ENCODE measurements at regions not wholly inside any gene's neighbourhood (a gene's known extent, or its start where the extent isn't known, plus 50 kb on each side); places are given as distances from the start of the nearest gene placed in this dataset.

GRCh38 chr21:14753466-14754258 lies 207.5 kb upstream of the SAMSN1 start (continued):
- no peak for TF ChIP-seq FOS (IDR thresholded peaks at IDR 0.05; ENCODE audit: borderline replicate concordance, extremely low read depth, insufficient read length)
- TF ChIP-seq BACH1 (IDR thresholded peaks at IDR 0.05; ENCODE audit: borderline replicate concordance), result no peak
- TF ChIP-seq POLR2AphosphoS5 (IDR thresholded peaks at IDR 0.05; ENCODE audit: low read length), result no peak
- no peak for TF ChIP-seq EGR1 (IDR thresholded peaks at IDR 0.05; ENCODE audit: borderline replicate concordance in 1 of 2, low read depth in 2 of 2, low read length in 2 of 2)
- TF ChIP-seq ATF3 (IDR thresholded peaks at IDR 0.05; ENCODE audit: borderline replicate concordance, extremely low read depth, low read depth, low read length), result no peak
- TF ChIP-seq SMC3 (IDR thresholded peaks at IDR 0.05; ENCODE audit: borderline replicate concordance, low read length), result no peak

- Histone ChIP-seq H3K9me3 (replicated peaks; ENCODE audit: control insufficient read depth, insufficient read depth, low read length) (no peaks in the 10 kb centered on the region; the same call in 2 of the 3 replicates), H3K9ac (ENCODE audit: control insufficient read depth, insufficient read depth, low read length) (no peak overlapping the region), H4K20me1 (ENCODE audit: control insufficient read depth, insufficient read depth) (no peaks in the 10 kb centered on the region), H2AFZ (ENCODE audit: control insufficient read depth, low read depth, low read length) (no peak overlapping the region), H3K4me1 (ENCODE audit: control insufficient read depth, insufficient read depth, low read length) (0 out of 2 replicates have a peak, but pooled peaks cover 3% of the 10 kb centered on the region), H3K4me3 (no peak overlapping the region), H3K27me3 (replicated peaks in 1 of 2; ENCODE audit: control insufficient read depth in 2 of 2, insufficient read depth in 2 of 2, low read length in 1 of 2) (no peaks in the 10 kb centered on the region), H3K36me3 (ENCODE audit: control insufficient read depth in 2 of 2, insufficient read depth in 2 of 2, low read length in 1 of 2) (no peaks in the 10 kb centered on the region), H3K27ac (ENCODE audit: control insufficient read depth, insufficient read depth) (no peak overlapping the region), H3K79me2 (ENCODE audit: control insufficient read depth, insufficient read depth, low read length) (no peaks in the 10 kb centered on the region), H3K4me2 (ENCODE audit: control insufficient read depth, insufficient read depth) (no peak overlapping the region)
- POLR2A ChIA-PET, result no interaction called here
- TF ChIP-seq SMARCA5 (IDR thresholded peaks at IDR 0.05) (no peak), CHD4 (IDR thresholded peaks at IDR 0.05) (no peak), RCOR1 (conservative IDR thresholded peaks at IDR 0.05; ENCODE audit: low read depth, low read length) (no peak), POLR2AphosphoS5 (IDR thresholded peaks at IDR 0.05; ENCODE audit: low read length) (no peak), BCLAF1 (IDR thresholded peaks at IDR 0.05) (no peak), KAT2A (conservative IDR thresholded peaks at IDR 0.05; ENCODE audit: control insufficient read depth, low read depth, low read length) (no peak), BCL3 (IDR thresholded peaks at IDR 0.05; ENCODE audit: borderline replicate concordance, insufficient read depth, low read depth, low read length, poor library complexity, severe bottlenecking) (no peak), NKRF (conservative IDR thresholded peaks at IDR 0.05) (no peak), EED (IDR thresholded peaks at IDR 0.05; ENCODE audit: low read depth) (no peak), BHLHE40 (IDR thresholded peaks at IDR 0.05; ENCODE audit: borderline replicate concordance in 1 of 2, low read depth in 2 of 2, low read length in 1 of 2) (no peak), RAD21 (IDR thresholded peaks at IDR 0.05; ENCODE audit: insufficient read depth, low read depth, low read length) (no peak)
- no peak for ATAC-seq
- RAD21 ChIA-PET (ENCODE audit: unreplicated experiment), result interaction anchor here (1.6 kb wide), 1 partner anchor 10 kb away, joined by 3 read pairs; no protein-coding TSS in a partner anchor
- DNase-seq (ENCODE audit: low read depth, low spot score), result no peak
- BruUV-seq (replicated peaks), result no TSS peak
- intact Hi-C loops (cut with micrococcal nuclease; ENCODE audit: unreplicated experiment) (no loop called here), in situ Hi-C loops (cut with MboI) (no loop called here)
- CTCF ChIA-PET, result interaction anchor here (1.0 kb wide), 1 partner anchor 26 kb away, joined by 3 read pairs; no protein-coding TSS in a partner anchor
- SMC1A ChIA-PET (ENCODE audit: uncharacterized antibody, unreplicated experiment), result no interaction called here
- FAIRE-seq, result no peak
These were observed 207.0 kb upstream of the SAMSN1 start for GRCh38 chr21:14753069-14753465.
